LNCaP clone FGC (cell line): ENCODE measurements at regions not wholly inside any gene's neighbourhood (a gene's known extent, or its start where the extent isn't known, plus 50 kb on each side); places are given as distances from the start of the nearest gene placed in this dataset.
A peak's percentile ranks its signal among the peaks of the same experiment; 100 is the strongest.

Experiments
- DNase-seq: peaks from one replicate; pipeline ENCODE4 v3.0.0-alpha.2; 2011; ENCODE audit warnings: low read depth
- H3K4me3 ChIP-seq: 2 replicates; pipeline ENCODE4 v1.5.1; 2011; ENCODE audit warnings: mild to moderate bottlenecking, low read depth, low read length, control low read depth
- TF ChIP-seq, protein P1 (sequence below): IDR thresholded peaks from 2 replicates; pipeline ENCODE4 v1.5.1; 2012; ENCODE audit warnings: mild to moderate bottlenecking; ENCODE audit not compliant: control insufficient read depth, insufficient read depth; ENCODE audit errors: extremely low read depth

DNA sequence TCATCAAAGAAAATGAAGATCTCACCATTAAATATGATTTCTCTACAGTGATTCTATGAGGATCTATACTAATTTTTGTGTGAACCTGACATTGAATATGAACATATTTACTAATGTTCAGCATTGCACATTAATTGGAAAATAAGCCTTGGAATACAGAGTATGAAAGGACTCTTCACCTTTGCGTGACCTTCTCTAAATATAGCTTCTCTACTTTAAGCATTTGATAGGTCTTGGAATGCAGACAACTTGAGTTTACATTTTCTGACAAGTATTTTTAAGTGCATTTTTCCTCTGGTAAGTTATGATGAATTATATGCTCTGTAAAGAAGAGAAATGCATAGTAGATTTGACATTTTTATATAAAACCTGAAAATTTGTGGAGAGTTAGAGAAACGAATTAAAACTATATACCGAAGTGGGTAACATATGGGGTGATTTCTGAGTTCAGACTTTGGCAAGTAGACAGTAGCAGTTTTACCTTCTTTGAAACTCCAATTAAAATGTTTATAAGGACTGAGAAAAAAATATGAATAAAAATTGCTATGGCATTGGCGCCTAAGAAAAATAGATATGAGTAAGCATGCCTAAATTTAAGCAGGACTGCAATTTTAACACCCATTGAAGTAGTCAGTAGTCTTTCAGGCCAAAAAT, 371.9 kb downstream of the GABRG1 start:
- no peak overlapping the region for H3K4me3 ChIP-seq
- no peak for DNase-seq
- TF ChIP-seq, protein P1, sequence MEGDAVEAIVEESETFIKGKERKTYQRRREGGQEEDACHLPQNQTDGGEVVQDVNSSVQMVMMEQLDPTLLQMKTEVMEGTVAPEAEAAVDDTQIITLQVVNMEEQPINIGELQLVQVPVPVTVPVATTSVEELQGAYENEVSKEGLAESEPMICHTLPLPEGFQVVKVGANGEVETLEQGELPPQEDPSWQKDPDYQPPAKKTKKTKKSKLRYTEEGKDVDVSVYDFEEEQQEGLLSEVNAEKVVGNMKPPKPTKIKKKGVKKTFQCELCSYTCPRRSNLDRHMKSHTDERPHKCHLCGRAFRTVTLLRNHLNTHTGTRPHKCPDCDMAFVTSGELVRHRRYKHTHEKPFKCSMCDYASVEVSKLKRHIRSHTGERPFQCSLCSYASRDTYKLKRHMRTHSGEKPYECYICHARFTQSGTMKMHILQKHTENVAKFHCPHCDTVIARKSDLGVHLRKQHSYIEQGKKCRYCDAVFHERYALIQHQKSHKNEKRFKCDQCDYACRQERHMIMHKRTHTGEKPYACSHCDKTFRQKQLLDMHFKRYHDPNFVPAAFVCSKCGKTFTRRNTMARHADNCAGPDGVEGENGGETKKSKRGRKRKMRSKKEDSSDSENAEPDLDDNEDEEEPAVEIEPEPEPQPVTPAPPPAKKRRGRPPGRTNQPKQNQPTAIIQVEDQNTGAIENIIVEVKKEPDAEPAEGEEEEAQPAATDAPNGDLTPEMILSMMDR, result no peak

DNA sequence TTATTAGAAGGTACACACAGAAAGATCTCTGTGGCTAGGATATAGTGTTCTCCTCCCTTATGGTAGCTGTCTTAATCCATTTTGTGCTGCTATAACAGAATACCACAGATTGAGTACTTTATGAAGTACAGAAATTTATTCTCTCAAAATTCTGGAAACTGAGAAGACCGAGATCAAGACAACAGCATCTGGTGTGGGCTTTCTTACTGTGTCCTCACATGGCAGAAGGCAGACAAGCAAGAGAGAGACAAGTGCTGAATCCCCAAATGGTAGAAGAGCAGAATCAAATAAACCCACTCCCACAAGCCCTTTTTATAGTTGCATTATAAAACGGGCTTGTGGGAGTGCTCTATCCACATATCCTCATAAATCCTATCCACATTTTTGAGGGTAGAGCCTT, 373.1 kb downstream of the GABRG1 start:
- no peak overlapping the region for H3K4me3 ChIP-seq
- no peak for DNase-seq
- TF ChIP-seq, protein P1, result no peak

DNA sequence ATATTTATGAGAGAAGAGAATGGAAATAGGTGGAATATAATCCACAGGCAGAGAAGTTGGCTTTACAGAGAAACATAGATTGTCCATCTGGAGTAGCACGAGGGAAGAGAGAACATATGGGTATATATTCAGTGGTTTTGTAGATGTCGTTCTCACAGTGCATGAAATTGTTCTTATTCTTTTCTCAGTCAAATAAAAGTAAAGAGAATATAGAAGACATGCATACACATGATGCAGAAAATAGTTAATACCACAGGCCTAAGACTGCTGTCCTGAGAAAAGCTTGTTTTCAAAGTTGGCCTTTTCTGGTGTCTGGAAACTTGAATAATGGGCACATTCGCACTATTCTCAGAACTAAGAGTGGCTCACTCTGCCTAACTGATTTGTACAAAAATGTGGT, 378.1 kb downstream of the GABRG1 start:
- no peak for DNase-seq
- no peak overlapping the region for H3K4me3 ChIP-seq
- TF ChIP-seq, protein P1, result no peak

DNA sequence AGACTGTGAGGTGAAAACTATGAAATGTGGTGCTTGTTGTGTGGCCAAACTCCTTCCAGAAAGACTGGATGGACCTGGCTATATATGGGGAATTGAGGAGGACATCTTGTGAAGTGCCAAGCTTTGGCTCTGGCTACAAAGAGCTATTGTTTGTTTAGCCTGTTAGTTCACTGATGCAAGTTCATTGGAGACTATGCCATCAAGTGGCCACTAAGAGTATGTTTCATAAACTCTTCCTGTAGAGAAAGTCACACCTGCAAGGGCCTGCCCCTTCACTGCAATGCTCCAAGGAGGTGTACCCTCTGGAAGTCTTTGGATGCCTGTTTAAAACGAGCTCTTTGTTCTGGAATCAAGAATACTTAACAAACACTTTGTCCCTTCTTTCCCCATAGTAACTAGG, 382.0 kb downstream of the GABRG1 start:
- no peak overlapping the region for H3K4me3 ChIP-seq
- peak; percentile 77 for DNase-seq
- TF ChIP-seq, protein P1, result peak; percentile 53

DNA sequence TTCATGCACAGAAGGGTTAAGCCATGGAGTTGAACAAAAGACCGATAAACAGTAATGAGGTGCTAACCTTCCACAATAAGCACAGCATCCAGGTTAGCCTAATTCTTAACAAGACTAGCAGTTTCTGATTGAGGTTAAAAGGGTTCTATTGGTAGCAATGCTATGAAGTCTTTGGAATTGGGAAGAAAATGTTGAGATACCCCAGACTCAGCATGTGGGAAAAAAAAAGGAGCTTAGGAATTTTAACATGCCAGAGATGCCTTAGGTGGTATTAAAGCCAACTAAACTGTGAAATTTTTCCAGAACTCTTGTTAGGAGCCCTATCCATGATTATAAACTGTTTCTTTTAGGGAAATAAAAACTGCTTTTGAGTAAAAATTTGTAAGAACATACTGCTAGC, 391.7 kb downstream of the GABRG1 start:
- no peak for DNase-seq
- TF ChIP-seq, protein P1, result no peak
- no peak overlapping the region for H3K4me3 ChIP-seq

DNA sequence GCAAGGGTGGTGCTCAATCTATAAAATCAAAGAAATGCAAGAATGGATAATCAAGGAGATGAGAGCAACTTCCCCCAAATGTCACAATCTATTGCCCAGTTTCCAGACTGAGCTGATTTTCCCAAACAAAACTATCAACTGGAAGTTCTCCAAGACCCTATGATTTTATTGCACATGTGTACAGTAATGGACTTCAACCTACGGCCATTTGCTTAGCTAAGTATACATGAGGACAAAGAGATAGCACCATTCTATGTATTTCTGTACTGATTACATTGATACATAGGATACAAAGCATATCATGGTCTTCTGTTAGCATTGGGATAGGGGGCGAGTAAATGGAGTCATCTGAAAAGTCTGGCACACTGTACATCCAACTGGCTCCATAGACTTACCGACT, 407.8 kb downstream of the GABRG1 start:
- TF ChIP-seq, protein P1, result no peak
- no peak overlapping the region for H3K4me3 ChIP-seq
- DNase-seq, result no peak

DNA sequence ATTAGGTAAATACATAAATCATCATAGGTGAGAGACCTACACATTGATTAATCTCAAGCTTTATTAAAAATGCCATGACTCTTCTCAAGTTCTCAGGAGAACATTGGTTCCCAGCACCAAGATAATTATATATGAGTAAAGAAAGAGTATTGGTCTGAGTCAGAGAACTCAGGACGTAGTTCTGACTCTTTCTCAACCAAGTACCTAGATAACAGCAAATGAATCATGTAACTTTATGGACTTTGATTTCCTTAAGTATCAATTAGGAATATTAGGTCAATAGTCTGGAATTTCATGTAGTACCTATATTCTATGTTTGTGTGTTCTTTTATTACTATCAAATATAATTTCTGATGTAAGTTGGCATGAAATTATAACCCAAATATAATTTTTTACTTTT, 409.9 kb downstream of the GABRG1 start:
- DNase-seq, result no peak
- H3K4me3 ChIP-seq, result no peak overlapping the region
- TF ChIP-seq, protein P1, result no peak
